Liver (tissue), 8 donors: ENCODE measurements at regions not wholly inside any gene's neighbourhood (a gene's known extent, or its start where the extent isn't known, plus 50 kb on each side); places are given as distances from the start of the nearest gene placed in this dataset.
A peak's percentile ranks its signal among the peaks of the same experiment; 100 is the strongest.

Source experiments
- DNase-seq: peaks from one replicate; pipeline ENCODE4 v3.0.0-alpha.2; 2017; ENCODE audit warnings: low spot score
- H3K27ac ChIP-seq, 2 donors: one replicate each; pipeline ENCODE4 v1.7.0; 2013; ENCODE audit warnings: inconsistent platforms in 2 of 2, low read length in 2 of 2, control low read depth in 1 of 2, low read depth in 1 of 2, mild to moderate bottlenecking in 1 of 2
- H3K27me3 ChIP-seq, 4 donors: one replicate each; pipeline versions ENCODE4 v1.6.1 to v1.7.0; 2013; ENCODE audit warnings: low read length in 3 of 4, inconsistent platforms in 1 of 4, mild to moderate bottlenecking in 1 of 4, moderate library complexity in 1 of 4; ENCODE audit not compliant: control insufficient read depth in 4 of 4, insufficient read depth in 4 of 4
- H3K36me3 ChIP-seq, 4 donors: one replicate each; pipeline versions ENCODE4 v1.6.1 to v1.7.0; 2013; ENCODE audit warnings: low read length in 3 of 4, mild to moderate bottlenecking in 3 of 4, low read depth in 1 of 4, moderate library complexity in 1 of 4; ENCODE audit not compliant: control insufficient read depth in 4 of 4, insufficient read depth in 3 of 4
- H3K4me1 ChIP-seq, 4 donors: one replicate each; pipeline versions ENCODE4 v1.6.1 to v1.7.0; 2013; ENCODE audit warnings: low read length in 3 of 4, mild to moderate bottlenecking in 3 of 4, moderate library complexity in 1 of 4; ENCODE audit not compliant: control insufficient read depth in 4 of 4, insufficient read depth in 4 of 4
- H3K4me3 ChIP-seq, 3 donors: one replicate each; pipeline versions ENCODE4 v1.6.1 to v1.7.0; 2013; ENCODE audit warnings: low read length in 3 of 3, control low read depth in 1 of 3, low read depth in 1 of 3, mild to moderate bottlenecking in 1 of 3
- H3K9ac ChIP-seq, 2 donors: one replicate each; pipeline ENCODE4 v1.7.0; 2013; ENCODE audit warnings: low read length in 2 of 2, mild to moderate bottlenecking in 2 of 2, moderate library complexity in 2 of 2, control low read depth in 1 of 2, low read depth in 1 of 2
- H3K9me3 ChIP-seq, 4 donors: one replicate each; pipeline versions ENCODE4 v1.6.1 to v1.7.0; 2013; ENCODE audit warnings: low read length in 3 of 4; ENCODE audit not compliant: control insufficient read depth in 4 of 4
- EGR1 ChIP-seq, 2 donors: IDR thresholded peaks; 2 replicates each; pipeline ENCODE4 v1.6.1; 2016 to 2018; ENCODE audit warnings: antibody characterized with exemption in 2 of 2, low read depth in 2 of 2
- FOXA1 ChIP-seq: IDR thresholded peaks from 2 replicates; pipeline ENCODE4 v1.6.1; 2016; ENCODE audit warnings: antibody characterized with exemption
- HNF4A ChIP-seq, 2 donors: conservative IDR thresholded peaks; 2 replicates each; pipeline ENCODE4 v1.6.1; 2016; ENCODE audit warnings: antibody characterized with exemption in 2 of 2, mild to moderate bottlenecking in 2 of 2
- HNF4G ChIP-seq: IDR thresholded peaks from 2 replicates; pipeline ENCODE4 v1.6.1; 2016; ENCODE audit warnings: antibody characterized with exemption
- JUND ChIP-seq, 2 donors: IDR thresholded peaks; 2 replicates each; pipeline ENCODE4 v1.6.1; 2016; ENCODE audit warnings: antibody characterized with exemption in 2 of 2
- NR2F2 ChIP-seq: IDR thresholded peaks from 2 replicates; pipeline ENCODE4 v1.6.1; 2016; ENCODE audit warnings: antibody characterized with exemption
- RXRA ChIP-seq, 2 donors: IDR thresholded peaks; 2 replicates each; pipeline ENCODE4 v1.6.1; 2017 to 2018; ENCODE audit warnings: antibody characterized with exemption in 2 of 2, mild to moderate bottlenecking in 1 of 2
- TAF1 ChIP-seq: conservative IDR thresholded peaks from 2 replicates; pipeline ENCODE4 v1.6.1; 2016; ENCODE audit warnings: antibody characterized with exemption, mild to moderate bottlenecking
- YY1 ChIP-seq: IDR thresholded peaks from 2 replicates; pipeline ENCODE4 v1.6.1; 2016; ENCODE audit warnings: antibody characterized with exemption, mild to moderate bottlenecking
- WGBS: extraction: QIAGEN DNeasy Blood & Tissue Kit; methylation state at CpG from one replicate; pipeline ENCODE4 v1.1.7; 2013; 5-methylcytosine and 5-hydroxymethylcytosine counted together
- TF ChIP-seq, protein P1 (sequence below): IDR thresholded peaks from 2 replicates; pipeline ENCODE4 v1.6.1; 2016; ENCODE audit warnings: antibody characterized with exemption, mild to moderate bottlenecking
- TF ChIP-seq, protein P2 (sequence below): fragments of 150-350 bp; IDR thresholded peaks from 2 replicates; pipeline ENCODE4 v1.5.1; 2017; ENCODE audit warnings: improper control_type of control experiment, low read depth, low read length; ENCODE audit not compliant: missing input control
- TF ChIP-seq, protein P3 (sequence below): IDR thresholded peaks from 2 replicates; pipeline ENCODE4 v1.6.1; 2016; ENCODE audit warnings: antibody characterized with exemption
- donor health status: healthy.
- donor health status: healthy.
- donor health status: healthy.
- donor health status: healthy.
- donor health status: healthy.

DNA sequence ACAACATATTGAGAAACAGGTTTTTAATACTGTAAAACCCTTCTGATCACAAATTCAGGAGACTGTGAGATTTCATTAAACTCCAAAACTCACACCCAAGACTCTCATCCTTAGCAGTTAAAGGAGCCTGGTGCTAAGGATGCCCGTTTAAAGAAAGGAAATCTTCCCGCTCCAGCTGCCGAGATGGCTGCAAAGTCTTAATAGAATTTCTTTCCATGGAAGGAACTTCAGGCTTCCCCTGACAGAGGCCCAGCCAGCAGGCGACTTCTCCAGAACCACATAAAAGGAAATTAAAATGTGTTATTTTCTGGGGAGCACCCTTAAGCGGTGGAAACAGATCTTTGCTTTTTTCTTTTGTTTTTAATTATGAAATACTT lies 104.7 kb upstream of the CHST15 start:
- 80% methylated on average over 5 of the region's 5 CpGs for WGBS
- TF ChIP-seq EGR1 (IDR thresholded peaks at IDR 0.05; ENCODE audit: low read depth in 2 of 2) = no peak
- no peak for TF ChIP-seq JUND (IDR thresholded peaks at IDR 0.05)
- TF ChIP-seq RXRA (IDR thresholded peaks at IDR 0.05) = no peak
- no peak for TF ChIP-seq NR2F2
- TF ChIP-seq, protein P1, sequence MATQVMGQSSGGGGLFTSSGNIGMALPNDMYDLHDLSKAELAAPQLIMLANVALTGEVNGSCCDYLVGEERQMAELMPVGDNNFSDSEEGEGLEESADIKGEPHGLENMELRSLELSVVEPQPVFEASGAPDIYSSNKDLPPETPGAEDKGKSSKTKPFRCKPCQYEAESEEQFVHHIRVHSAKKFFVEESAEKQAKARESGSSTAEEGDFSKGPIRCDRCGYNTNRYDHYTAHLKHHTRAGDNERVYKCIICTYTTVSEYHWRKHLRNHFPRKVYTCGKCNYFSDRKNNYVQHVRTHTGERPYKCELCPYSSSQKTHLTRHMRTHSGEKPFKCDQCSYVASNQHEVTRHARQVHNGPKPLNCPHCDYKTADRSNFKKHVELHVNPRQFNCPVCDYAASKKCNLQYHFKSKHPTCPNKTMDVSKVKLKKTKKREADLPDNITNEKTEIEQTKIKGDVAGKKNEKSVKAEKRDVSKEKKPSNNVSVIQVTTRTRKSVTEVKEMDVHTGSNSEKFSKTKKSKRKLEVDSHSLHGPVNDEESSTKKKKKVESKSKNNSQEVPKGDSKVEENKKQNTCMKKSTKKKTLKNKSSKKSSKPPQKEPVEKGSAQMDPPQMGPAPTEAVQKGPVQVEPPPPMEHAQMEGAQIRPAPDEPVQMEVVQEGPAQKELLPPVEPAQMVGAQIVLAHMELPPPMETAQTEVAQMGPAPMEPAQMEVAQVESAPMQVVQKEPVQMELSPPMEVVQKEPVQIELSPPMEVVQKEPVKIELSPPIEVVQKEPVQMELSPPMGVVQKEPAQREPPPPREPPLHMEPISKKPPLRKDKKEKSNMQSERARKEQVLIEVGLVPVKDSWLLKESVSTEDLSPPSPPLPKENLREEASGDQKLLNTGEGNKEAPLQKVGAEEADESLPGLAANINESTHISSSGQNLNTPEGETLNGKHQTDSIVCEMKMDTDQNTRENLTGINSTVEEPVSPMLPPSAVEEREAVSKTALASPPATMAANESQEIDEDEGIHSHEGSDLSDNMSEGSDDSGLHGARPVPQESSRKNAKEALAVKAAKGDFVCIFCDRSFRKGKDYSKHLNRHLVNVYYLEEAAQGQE = no peak
- TF ChIP-seq, protein P2, sequence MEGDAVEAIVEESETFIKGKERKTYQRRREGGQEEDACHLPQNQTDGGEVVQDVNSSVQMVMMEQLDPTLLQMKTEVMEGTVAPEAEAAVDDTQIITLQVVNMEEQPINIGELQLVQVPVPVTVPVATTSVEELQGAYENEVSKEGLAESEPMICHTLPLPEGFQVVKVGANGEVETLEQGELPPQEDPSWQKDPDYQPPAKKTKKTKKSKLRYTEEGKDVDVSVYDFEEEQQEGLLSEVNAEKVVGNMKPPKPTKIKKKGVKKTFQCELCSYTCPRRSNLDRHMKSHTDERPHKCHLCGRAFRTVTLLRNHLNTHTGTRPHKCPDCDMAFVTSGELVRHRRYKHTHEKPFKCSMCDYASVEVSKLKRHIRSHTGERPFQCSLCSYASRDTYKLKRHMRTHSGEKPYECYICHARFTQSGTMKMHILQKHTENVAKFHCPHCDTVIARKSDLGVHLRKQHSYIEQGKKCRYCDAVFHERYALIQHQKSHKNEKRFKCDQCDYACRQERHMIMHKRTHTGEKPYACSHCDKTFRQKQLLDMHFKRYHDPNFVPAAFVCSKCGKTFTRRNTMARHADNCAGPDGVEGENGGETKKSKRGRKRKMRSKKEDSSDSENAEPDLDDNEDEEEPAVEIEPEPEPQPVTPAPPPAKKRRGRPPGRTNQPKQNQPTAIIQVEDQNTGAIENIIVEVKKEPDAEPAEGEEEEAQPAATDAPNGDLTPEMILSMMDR = no peak
- TF ChIP-seq YY1 = no peak
- TF ChIP-seq HNF4G = no peak
- TF ChIP-seq TAF1 = no peak
- H3K27ac ChIP-seq = no peak overlapping the region

DNA sequence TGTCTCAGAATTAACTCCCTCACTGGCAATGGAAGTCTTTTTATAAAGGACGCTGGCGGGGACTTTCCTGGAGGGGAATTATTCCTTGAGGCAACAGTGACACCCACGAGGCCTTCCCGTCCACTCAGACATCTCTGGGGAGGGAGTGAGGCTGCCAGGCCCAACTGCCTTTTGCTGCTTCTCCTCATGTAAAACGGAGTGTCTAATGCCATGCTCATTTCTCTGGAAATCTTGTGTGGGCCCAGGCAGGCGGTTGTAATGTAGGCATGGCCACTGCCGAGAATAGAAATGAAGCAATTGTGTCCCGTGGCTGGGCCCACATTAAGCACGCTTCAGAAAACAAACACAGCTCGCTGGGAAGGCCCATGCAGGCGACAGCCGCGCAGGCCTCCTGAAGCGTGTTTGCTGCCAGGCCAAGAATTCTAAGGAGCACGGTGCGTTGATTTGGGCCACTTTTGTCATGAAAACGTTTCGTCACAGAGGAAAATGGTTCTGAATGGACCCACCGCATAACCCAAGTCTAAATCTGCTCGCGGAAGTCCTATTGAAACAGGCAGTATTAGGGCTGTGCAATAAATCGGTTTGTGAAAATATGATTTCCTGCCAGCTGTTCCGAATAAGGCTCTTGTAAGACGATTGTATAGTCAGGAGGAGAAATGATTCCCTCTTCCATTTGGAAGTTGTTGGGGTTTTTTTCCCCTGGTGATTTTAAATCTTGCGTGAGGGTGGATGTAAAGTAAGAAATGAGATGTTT lies 104.2 kb upstream of the CHST15 start:
- no peak for DNase-seq
- no peaks in the 10 kb centered on the region for H3K27me3 ChIP-seq
- no peaks in the 10 kb centered on the region for H3K4me1 ChIP-seq
- H3K4me3 ChIP-seq = no peak overlapping the region
- H3K9ac ChIP-seq = no peak overlapping the region
- H3K9me3 ChIP-seq = no peaks in the 10 kb centered on the region
- TF ChIP-seq HNF4A (conservative IDR thresholded peaks at IDR 0.05) = no peak
- TF ChIP-seq EGR1 (IDR thresholded peaks at IDR 0.05; ENCODE audit: low read depth in 2 of 2) = no peak
- TF ChIP-seq, protein P1 = no peak
- TF ChIP-seq, protein P3, sequence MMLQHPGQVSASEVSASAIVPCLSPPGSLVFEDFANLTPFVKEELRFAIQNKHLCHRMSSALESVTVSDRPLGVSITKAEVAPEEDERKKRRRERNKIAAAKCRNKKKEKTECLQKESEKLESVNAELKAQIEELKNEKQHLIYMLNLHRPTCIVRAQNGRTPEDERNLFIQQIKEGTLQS = no peak
- TF ChIP-seq RXRA (IDR thresholded peaks at IDR 0.05) = no peak
- no peak for TF ChIP-seq FOXA1
- no peaks in the 10 kb centered on the region for H3K36me3 ChIP-seq
- 84% methylated on average over 25 of the region's 25 CpGs for WGBS
- peak overlapping the region in 1 of 2 donors; percentile 12 for H3K27ac ChIP-seq

More for the DNA sequence above, 104.7 kb upstream of the CHST15 start:
- Histone ChIP-seq H3K4me3 (no peak overlapping the region), H3K36me3 (no peaks in the 10 kb centered on the region), H3K4me1 (no peaks in the 10 kb centered on the region), H3K27me3 (no peaks in the 10 kb centered on the region), H3K9ac (no peak overlapping the region), H3K9me3 (peaks cover 0 to 1% (median 0%) of the 10 kb centered on the region in 4 donors)
- no peak for DNase-seq
